HG02759 (cell line): ENCODE measurements at regions not wholly inside any gene's neighbourhood (a gene's known extent, or its start where the extent isn't known, plus 50 kb on each side); places are given as distances from the start of the nearest gene placed in this dataset.

ENCODE experiments used
- ATAC-seq: cut with Tn5 transposase; IDR thresholded peaks from one replicate; pipeline ENCODE4 v1.9.1; 2021; ENCODE audit warnings: mild to moderate bottlenecking, moderate library complexity; ENCODE audit not compliant: unreplicated experiment

- no peak for ATAC-seq
Measured at GRCh38 chr6:26149240-26149639, 62.0 kb downstream of the HFE start.

GRCh38 chr6:26152226-26153101, 65.2 kb downstream of the HFE start:
- no peak for ATAC-seq

GRCh38 chr6:26155061-26155930, 68.1 kb downstream of the HFE start:
- ATAC-seq, result no peak

- peak; percentile 57 for ATAC-seq
Measured at GRCh38 chr6:26156105-26156849, 69.0 kb downstream of the HFE start.

- ATAC-seq, result peak; percentile 5
Measured at GRCh38 chr6:26156850-26157250, 69.6 kb downstream of the HFE start.

GRCh38 chr6:26157251-26158075, 70.2 kb downstream of the HFE start:
- ATAC-seq, result peak; percentile 71

GRCh38 chr6:26158076-26158580, 70.9 kb downstream of the HFE start:
- ATAC-seq, result peak; percentile 0

GRCh38 chr6:26158581-26159356, 71.5 kb downstream of the HFE start:
- ATAC-seq, result no peak

GRCh38 chr6:26159357-26160273, 72.4 kb downstream of the HFE start:
- no peak for ATAC-seq

- no peak for ATAC-seq
Measured at GRCh38 chr6:26161322-26161721, 74.1 kb downstream of the HFE start.

- ATAC-seq, result no peak
Measured at GRCh38 chr6:26162399-26162798, 75.2 kb downstream of the HFE start.

GRCh38 chr6:26163427-26164119, 76.3 kb downstream of the HFE start:
- ATAC-seq, result no peak

GRCh38 chr6:26164120-26164505, 76.9 kb downstream of the HFE start:
- ATAC-seq, result no peak

- no peak for ATAC-seq
Measured at GRCh38 chr6:26165261-26165790, 78.1 kb downstream of the HFE start.

GRCh38 chr6:26170181-26170580, 83.0 kb downstream of the HFE start:
- no peak for ATAC-seq

GRCh38 chr6:26170951-26171841, 84.0 kb downstream of the HFE start:
- ATAC-seq, result peak; percentile 4
